HEK293 (cell line): ENCODE measurements at regions not wholly inside any gene's neighbourhood (a gene's known extent, or its start where the extent isn't known, plus 50 kb on each side); places are given as distances from the start of the nearest gene placed in this dataset.

ENCODE experiments used
- CTCF ChIA-PET: fragments of 350-600 bp; formaldehyde crosslinking; extraction: SDS; loops from one replicate; lab custom pipeline; 2021; ENCODE audit warnings: antibody characterized with exemption; lab: Yijun Ruan, JAX
- POLR2A ChIA-PET: fragments of 300-600 bp; formaldehyde crosslinking; extraction: SDS; loops from one replicate; lab custom pipeline; 2020; ENCODE audit warnings: antibody characterized with exemption, inconsistent platforms; lab: Yijun Ruan, JAX
- H3K27ac ChIP-seq: fragments of 200-500 bp; sonication (Bioruptor generic); 2 replicates; pipeline ENCODE4 v1.5.1; 2014; ENCODE audit warnings: low read depth, low read length, control low read depth, inconsistent platforms; ENCODE audit errors: extremely low read depth
- H3K36me3 ChIP-seq, 2 experiments: fragments of 200-500 bp in 1 of 2; sonication (Bioruptor generic) in 1 of 2; 1 replicate in 1 of 2; 2 replicates in 1 of 2; pipeline ENCODE4 v1.5.1; 2014 to 2017; ENCODE audit warnings: inconsistent platforms in 2 of 2, low read length in 2 of 2; ENCODE audit not compliant: control insufficient read depth in 2 of 2, insufficient read depth in 1 of 2
- H3K4me1 ChIP-seq: fragments of 200-500 bp; sonication (Bioruptor generic); 2 replicates; pipeline ENCODE4 v1.5.1; 2014; ENCODE audit warnings: mild to moderate bottlenecking, low read length, inconsistent platforms; ENCODE audit not compliant: control insufficient read depth, insufficient read depth
- H3K4me3 ChIP-seq: 2 replicates; pipeline ENCODE4 v1.5.1; 2011; ENCODE audit warnings: low read depth, mild to moderate bottlenecking, control low read depth, low read length, moderate library complexity
- H3K9me3 ChIP-seq: fragments of 200-500 bp; sonication (Bioruptor generic); 2 replicates; pipeline ENCODE4 v1.5.1; 2014; ENCODE audit warnings: low read depth, low read length, inconsistent platforms; ENCODE audit not compliant: control insufficient read depth, insufficient read depth
- GLI4 ChIP-seq: fragments of 450-650 bp; formaldehyde crosslinking; IDR thresholded peaks from 2 replicates; pipeline ENCODE4 v1.5.1; 2016; ENCODE audit warnings: missing biosample characterization, missing genetic modification characterization
- KLF1 ChIP-seq: fragments of 450-650 bp; formaldehyde crosslinking; IDR thresholded peaks from 2 replicates; pipeline ENCODE4 v1.5.1; 2016; ENCODE audit warnings: missing biosample characterization, missing genetic modification characterization
- OVOL3 ChIP-seq: fragments of 450-650 bp; formaldehyde crosslinking; IDR thresholded peaks from 2 replicates; pipeline ENCODE4 v1.5.1; 2016; ENCODE audit warnings: missing biosample characterization, missing genetic modification characterization
- REST ChIP-seq: fragments of 450-650 bp; formaldehyde crosslinking; IDR thresholded peaks from 2 replicates; pipeline ENCODE4 v1.5.1; 2016; ENCODE audit warnings: missing biosample characterization, missing genetic modification characterization
- SETDB1 ChIP-seq: IDR thresholded peaks from one replicate; pipeline ENCODE4 v1.6.1; 2017; ENCODE audit warnings: mild to moderate bottlenecking, low read length, moderate library complexity, mixed read lengths; ENCODE audit not compliant: insufficient read length
- TRIM28 ChIP-seq: IDR thresholded peaks from 2 replicates; pipeline ENCODE4 v1.6.1; 2011; ENCODE audit warnings: low read length, control low read depth, borderline replicate concordance
- ZBTB26 ChIP-seq: fragments of 450-650 bp; formaldehyde crosslinking; optimal IDR thresholded peaks from 2 replicates; pipeline ENCODE3; 2016; ENCODE audit warnings: missing biosample characterization, mild to moderate bottlenecking, missing genetic modification characterization
- ZBTB48 ChIP-seq: fragments of 450-650 bp; formaldehyde crosslinking; IDR thresholded peaks from 2 replicates; pipeline ENCODE4 v1.5.1; 2016; ENCODE audit warnings: missing biosample characterization, missing genetic modification characterization
- ZNF23 ChIP-seq: fragments of 450-650 bp; formaldehyde crosslinking; IDR thresholded peaks from 2 replicates; pipeline ENCODE4 v1.5.1; 2016; ENCODE audit warnings: missing biosample characterization, missing genetic modification characterization, borderline replicate concordance
- ZNF398 ChIP-seq: fragments of 450-650 bp; formaldehyde crosslinking; IDR thresholded peaks from 2 replicates; pipeline ENCODE4 v1.5.1; 2017; ENCODE audit warnings: missing biosample characterization, missing genetic modification characterization
- ZNF473 ChIP-seq: fragments of 450-650 bp; formaldehyde crosslinking; IDR thresholded peaks from 2 replicates; pipeline ENCODE4 v1.5.1; 2017; ENCODE audit warnings: missing biosample characterization, missing genetic modification characterization
- ZNF501 ChIP-seq: fragments of 450-650 bp; formaldehyde crosslinking; IDR thresholded peaks from 2 replicates; pipeline ENCODE4 v1.5.1; 2016; ENCODE audit warnings: missing biosample characterization, missing genetic modification characterization
- ZNF658 ChIP-seq: fragments of 450-650 bp; formaldehyde crosslinking; IDR thresholded peaks from 2 replicates; pipeline ENCODE4; 2016; ENCODE audit warnings: missing biosample characterization, missing genetic modification characterization
- TF ChIP-seq, protein P1 (sequence below): fragments of 450-650 bp; formaldehyde crosslinking; IDR thresholded peaks from 2 replicates; pipeline ENCODE4 v1.5.1; 2016; ENCODE audit warnings: missing biosample characterization, missing genetic modification characterization, borderline replicate concordance
- TF ChIP-seq, protein P2 (sequence below): fragments of 450-650 bp; formaldehyde crosslinking; IDR thresholded peaks from 2 replicates; pipeline ENCODE4 v1.5.1; 2016; ENCODE audit warnings: missing biosample characterization, missing genetic modification characterization, low read depth
- TF ChIP-seq, protein P3 (sequence below): fragments of 450-650 bp; formaldehyde crosslinking; IDR thresholded peaks from 2 replicates; pipeline ENCODE4 v1.5.1; 2016; ENCODE audit warnings: missing biosample characterization, missing genetic modification characterization
- TF ChIP-seq, protein P4 (sequence below): fragments of 450-650 bp; formaldehyde crosslinking; IDR thresholded peaks from 2 replicates; pipeline ENCODE4 v1.5.1; 2016; ENCODE audit warnings: missing biosample characterization, missing genetic modification characterization
- TF ChIP-seq, protein P5 (sequence below): fragments of 450-650 bp; formaldehyde crosslinking; IDR thresholded peaks from 2 replicates; pipeline ENCODE4; 2016; ENCODE audit warnings: missing biosample characterization, missing genetic modification characterization

GRCh38 chrX:149092179-149092578 is 412.9 kb downstream of the IDS start:
- POLR2A ChIA-PET = no interaction called here
- CTCF ChIA-PET = no interaction called here
- TF ChIP-seq ZNF473 (tag by site-specific recombination) = no peak
- TF ChIP-seq ZNF23 (tag by site-specific recombination) = no peak
- TF ChIP-seq, protein P1, sequence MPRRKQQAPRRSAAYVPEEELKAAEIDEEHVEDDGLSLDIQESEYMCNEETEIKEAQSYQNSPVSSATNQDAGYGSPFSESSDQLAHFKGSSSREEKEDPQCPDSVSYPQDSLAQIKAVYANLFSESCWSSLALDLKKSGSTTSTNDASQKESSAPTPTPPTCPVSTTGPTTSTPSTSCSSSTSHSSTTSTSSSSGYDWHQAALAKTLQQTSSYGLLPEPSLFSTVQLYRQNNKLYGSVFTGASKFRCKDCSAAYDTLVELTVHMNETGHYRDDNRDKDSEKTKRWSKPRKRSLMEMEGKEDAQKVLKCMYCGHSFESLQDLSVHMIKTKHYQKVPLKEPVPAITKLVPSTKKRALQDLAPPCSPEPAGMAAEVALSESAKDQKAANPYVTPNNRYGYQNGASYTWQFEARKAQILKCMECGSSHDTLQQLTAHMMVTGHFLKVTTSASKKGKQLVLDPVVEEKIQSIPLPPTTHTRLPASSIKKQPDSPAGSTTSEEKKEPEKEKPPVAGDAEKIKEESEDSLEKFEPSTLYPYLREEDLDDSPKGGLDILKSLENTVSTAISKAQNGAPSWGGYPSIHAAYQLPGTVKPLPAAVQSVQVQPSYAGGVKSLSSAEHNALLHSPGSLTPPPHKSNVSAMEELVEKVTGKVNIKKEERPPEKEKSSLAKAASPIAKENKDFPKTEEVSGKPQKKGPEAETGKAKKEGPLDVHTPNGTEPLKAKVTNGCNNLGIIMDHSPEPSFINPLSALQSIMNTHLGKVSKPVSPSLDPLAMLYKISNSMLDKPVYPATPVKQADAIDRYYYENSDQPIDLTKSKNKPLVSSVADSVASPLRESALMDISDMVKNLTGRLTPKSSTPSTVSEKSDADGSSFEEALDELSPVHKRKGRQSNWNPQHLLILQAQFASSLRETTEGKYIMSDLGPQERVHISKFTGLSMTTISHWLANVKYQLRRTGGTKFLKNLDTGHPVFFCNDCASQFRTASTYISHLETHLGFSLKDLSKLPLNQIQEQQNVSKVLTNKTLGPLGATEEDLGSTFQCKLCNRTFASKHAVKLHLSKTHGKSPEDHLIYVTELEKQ (tag by site-specific recombination) = no peak
- TF ChIP-seq, protein P2, sequence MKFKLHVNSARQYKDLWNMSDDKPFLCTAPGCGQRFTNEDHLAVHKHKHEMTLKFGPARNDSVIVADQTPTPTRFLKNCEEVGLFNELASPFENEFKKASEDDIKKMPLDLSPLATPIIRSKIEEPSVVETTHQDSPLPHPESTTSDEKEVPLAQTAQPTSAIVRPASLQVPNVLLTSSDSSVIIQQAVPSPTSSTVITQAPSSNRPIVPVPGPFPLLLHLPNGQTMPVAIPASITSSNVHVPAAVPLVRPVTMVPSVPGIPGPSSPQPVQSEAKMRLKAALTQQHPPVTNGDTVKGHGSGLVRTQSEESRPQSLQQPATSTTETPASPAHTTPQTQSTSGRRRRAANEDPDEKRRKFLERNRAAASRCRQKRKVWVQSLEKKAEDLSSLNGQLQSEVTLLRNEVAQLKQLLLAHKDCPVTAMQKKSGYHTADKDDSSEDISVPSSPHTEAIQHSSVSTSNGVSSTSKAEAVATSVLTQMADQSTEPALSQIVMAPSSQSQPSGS (tag by site-specific recombination) = peak; percentile 63; the same call in 1 of the 2 replicates
- TF ChIP-seq OVOL3 (tag by site-specific recombination) = no peak
- TF ChIP-seq GLI4 (tag by site-specific recombination) = no peak
- TF ChIP-seq ZBTB48 (tag by site-specific recombination) = no peak
- TF ChIP-seq, protein P3, sequence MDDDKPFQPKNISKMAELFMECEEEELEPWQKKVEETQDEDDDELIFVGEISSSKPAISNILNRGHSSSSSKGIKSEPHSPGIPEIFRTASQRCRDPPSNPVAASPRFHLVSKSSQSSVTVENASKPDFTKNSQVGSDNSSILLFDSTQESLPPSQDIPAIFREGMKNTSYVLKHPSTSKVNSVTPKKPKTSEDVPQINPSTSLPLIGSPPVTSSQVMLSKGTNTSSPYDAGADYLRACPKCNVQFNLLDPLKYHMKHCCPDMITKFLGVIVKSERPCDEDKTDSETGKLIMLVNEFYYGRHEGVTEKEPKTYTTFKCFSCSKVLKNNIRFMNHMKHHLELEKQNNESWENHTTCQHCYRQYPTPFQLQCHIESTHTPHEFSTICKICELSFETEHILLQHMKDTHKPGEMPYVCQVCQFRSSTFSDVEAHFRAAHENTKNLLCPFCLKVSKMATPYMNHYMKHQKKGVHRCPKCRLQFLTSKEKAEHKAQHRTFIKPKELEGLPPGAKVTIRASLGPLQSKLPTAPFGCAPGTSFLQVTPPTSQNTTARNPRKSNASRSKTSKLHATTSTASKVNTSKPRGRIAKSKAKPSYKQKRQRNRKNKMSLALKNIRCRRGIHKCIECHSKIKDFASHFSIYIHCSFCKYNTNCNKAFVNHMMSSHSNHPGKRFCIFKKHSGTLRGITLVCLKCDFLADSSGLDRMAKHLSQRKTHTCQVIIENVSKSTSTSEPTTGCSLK = no peak

GRCh38 chrX:149079805-149080406 is 425.2 kb downstream of the IDS start:
- ChIA-PET CTCF (no interaction called here), POLR2A (no interaction called here)
- TF ChIP-seq, protein P4, sequence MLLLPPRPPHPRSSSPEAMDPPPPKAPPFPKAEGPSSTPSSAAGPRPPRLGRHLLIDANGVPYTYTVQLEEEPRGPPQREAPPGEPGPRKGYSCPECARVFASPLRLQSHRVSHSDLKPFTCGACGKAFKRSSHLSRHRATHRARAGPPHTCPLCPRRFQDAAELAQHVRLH = no peak
- TF ChIP-seq SETDB1 (peak; percentile 77), TRIM28 (peak; percentile 89; the same call in 1 of the 2 replicates), ZNF398 (tag by site-specific recombination) (no peak), ZNF501 (tag by site-specific recombination) (no peak), REST (no peak), KLF1 (no peak), ZNF658 (tag by site-specific recombination) (no peak), ZBTB26 (tag by site-specific recombination) (no peak)
- TF ChIP-seq, protein P5, sequence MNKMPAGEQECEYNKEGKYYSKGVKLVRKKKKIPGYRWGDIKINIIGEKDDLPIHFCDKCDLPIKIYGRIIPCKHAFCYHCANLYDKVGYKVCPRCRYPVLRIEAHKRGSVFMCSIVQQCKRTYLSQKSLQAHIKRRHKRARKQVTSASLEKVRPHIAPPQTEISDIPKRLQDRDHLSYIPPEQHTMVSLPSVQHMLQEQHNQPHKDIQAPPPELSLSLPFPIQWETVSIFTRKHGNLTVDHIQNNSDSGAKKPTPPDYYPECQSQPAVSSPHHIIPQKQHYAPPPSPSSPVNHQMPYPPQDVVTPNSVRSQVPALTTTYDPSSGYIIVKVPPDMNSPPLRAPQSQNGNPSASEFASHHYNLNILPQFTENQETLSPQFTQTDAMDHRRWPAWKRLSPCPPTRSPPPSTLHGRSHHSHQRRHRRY (tag by site-specific recombination) = no peak
- Histone ChIP-seq H3K36me3 (no peaks in the 10 kb centered on the region), H3K4me1 (peaks cover 5% of the 10 kb centered on the region; the same call in 1 of the 2 replicates), H3K27ac (no peak overlapping the region), H3K9me3 (no peaks in the 10 kb centered on the region; the same call in 1 of the 2 replicates), H3K4me3 (no peak overlapping the region)

More at GRCh38 chrX:149092179-149092578, 412.9 kb downstream of the IDS start:
- no peaks in the 10 kb centered on the region for H3K9me3 ChIP-seq
- no peak overlapping the region for H3K4me3 ChIP-seq
- no peak overlapping the region for H3K27ac ChIP-seq
- H3K36me3 ChIP-seq = no peaks in the 10 kb centered on the region
- no peaks in the 10 kb centered on the region for H3K4me1 ChIP-seq
